ENCODE measurements at regions not wholly inside any gene's neighbourhood (a gene's known extent, or its start where the extent isn't known, plus 50 kb on each side); places are given as distances from the start of the nearest gene placed in this dataset.

- no peaks in the 10 kb centered on the region for H3K9me3 ChIP-seq (ENCODE audit: insufficient read depth, low read depth, low read length)
- no peak overlapping the region for H3K4me3 ChIP-seq (ENCODE audit: low read length, poor library complexity, severe bottlenecking)
- H3K4me1 ChIP-seq (ENCODE audit: insufficient read depth, low read length, poor library complexity, severe bottlenecking), result peaks cover 5% of the 10 kb centered on the region
- H3K4me2 ChIP-seq (ENCODE audit: low read depth, low read length, poor library complexity, severe bottlenecking), result no peak overlapping the region
- H3K9ac ChIP-seq (ENCODE audit: low read depth, low read length, poor library complexity, severe bottlenecking), result no peak overlapping the region
- no peaks in the 10 kb centered on the region for H3K27me3 ChIP-seq (ENCODE audit: insufficient read depth, low read length, poor library complexity, severe bottlenecking)
- H3K9me2 ChIP-seq (replicated peaks; ENCODE audit: low read depth, low read length), result no peaks in the 10 kb centered on the region
- no peak overlapping the region for H2AFZ ChIP-seq (ENCODE audit: low read length)
- TF ChIP-seq CTCF (conservative IDR thresholded peaks at IDR 0.05; ENCODE audit: low read length), result no peak
- TF ChIP-seq EZH2phosphoT487 (IDR thresholded peaks at IDR 0.05; ENCODE audit: borderline replicate concordance), result no peak
- H3F3A ChIP-seq (ENCODE audit: low read depth), result no peaks in the 10 kb centered on the region
- no peaks in the 10 kb centered on the region for H3K36me3 ChIP-seq (ENCODE audit: insufficient read depth, low read length)
- no peaks in the 10 kb centered on the region for H4K20me1 ChIP-seq (ENCODE audit: insufficient read depth, low read length, poor library complexity, severe bottlenecking)
- no peaks in the 10 kb centered on the region for H3K79me2 ChIP-seq (ENCODE audit: insufficient read depth, low read length)
These were observed 263.4 kb downstream of the CDC5L start for GRCh38 chr6:44650947-44651346.

- no peak overlapping the region for H2AFZ ChIP-seq (ENCODE audit: low read length)
- H3K27me3 ChIP-seq (ENCODE audit: insufficient read depth, low read length, poor library complexity, severe bottlenecking), result no peaks in the 10 kb centered on the region
- H3K9me3 ChIP-seq (ENCODE audit: insufficient read depth, low read depth, low read length), result no peaks in the 10 kb centered on the region
These were observed 264.1 kb downstream of the CDC5L start for GRCh38 chr6:44651604-44652003.

GRCh38 chr6:44652547-44652946 lies 265.0 kb downstream of the CDC5L start:
- Histone ChIP-seq H3K36me3 (ENCODE audit: insufficient read depth, low read length) (no peaks in the 10 kb centered on the region), H3K79me2 (ENCODE audit: insufficient read depth, low read length) (no peaks in the 10 kb centered on the region), H3K9me3 (ENCODE audit: insufficient read depth, low read depth, low read length) (no peaks in the 10 kb centered on the region), H3K27me3 (ENCODE audit: insufficient read depth, low read length, poor library complexity, severe bottlenecking) (no peaks in the 10 kb centered on the region), H3K9me2 (replicated peaks; ENCODE audit: low read depth, low read length) (no peaks in the 10 kb centered on the region), H3K4me2 (ENCODE audit: low read depth, low read length, poor library complexity, severe bottlenecking) (no peak overlapping the region), H2AFZ (ENCODE audit: low read length) (no peak overlapping the region), H3K4me3 (ENCODE audit: low read length, poor library complexity, severe bottlenecking) (no peak overlapping the region), H3K4me1 (ENCODE audit: insufficient read depth, low read length, poor library complexity, severe bottlenecking) (peaks cover 5% of the 10 kb centered on the region), H3F3A (ENCODE audit: low read depth) (no peaks in the 10 kb centered on the region), H3K9ac (ENCODE audit: low read depth, low read length, poor library complexity, severe bottlenecking) (no peak overlapping the region), H4K20me1 (ENCODE audit: insufficient read depth, low read length, poor library complexity, severe bottlenecking) (no peaks in the 10 kb centered on the region)
- TF ChIP-seq CTCF (conservative IDR thresholded peaks at IDR 0.05; ENCODE audit: low read length) (no peak), EZH2phosphoT487 (IDR thresholded peaks at IDR 0.05; ENCODE audit: borderline replicate concordance) (no peak)

More at GRCh38 chr6:44651604-44652003, 264.1 kb downstream of the CDC5L start:
- Histone ChIP-seq H3F3A (ENCODE audit: low read depth) (no peaks in the 10 kb centered on the region), H3K9ac (ENCODE audit: low read depth, low read length, poor library complexity, severe bottlenecking) (no peak overlapping the region), H3K36me3 (ENCODE audit: insufficient read depth, low read length) (no peaks in the 10 kb centered on the region), H3K79me2 (ENCODE audit: insufficient read depth, low read length) (no peaks in the 10 kb centered on the region), H3K4me1 (ENCODE audit: insufficient read depth, low read length, poor library complexity, severe bottlenecking) (peaks cover 5% of the 10 kb centered on the region), H3K4me2 (ENCODE audit: low read depth, low read length, poor library complexity, severe bottlenecking) (no peak overlapping the region), H3K9me2 (replicated peaks; ENCODE audit: low read depth, low read length) (no peaks in the 10 kb centered on the region), H4K20me1 (ENCODE audit: insufficient read depth, low read length, poor library complexity, severe bottlenecking) (no peaks in the 10 kb centered on the region), H3K4me3 (ENCODE audit: low read length, poor library complexity, severe bottlenecking) (no peak overlapping the region)
- TF ChIP-seq EZH2phosphoT487 (IDR thresholded peaks at IDR 0.05; ENCODE audit: borderline replicate concordance) (no peak), CTCF (conservative IDR thresholded peaks at IDR 0.05; ENCODE audit: low read length) (no peak)

Measured in Loucy (cell line).